C4-2B (cell line): ENCODE measurements at regions not wholly inside any gene's neighbourhood (a gene's known extent, or its start where the extent isn't known, plus 50 kb on each side); places are given as distances from the start of the nearest gene placed in this dataset.

Experiments used
- H3K27ac ChIP-seq: fragments of 450-650 bp; 2 replicates; pipeline ENCODE4 v1.5.1; 2017
- CTCF ChIP-seq: fragments of 450-650 bp; conservative IDR thresholded peaks from 2 replicates; pipeline ENCODE4 v1.5.1; 2017; ENCODE audit warnings: mild to moderate bottlenecking
- ZFX ChIP-seq: fragments of 450-650 bp; IDR thresholded peaks from 2 replicates; pipeline ENCODE4 v1.6.1; 2017

GRCh38 chr14:61185534-61185933, 95.6 kb downstream of the TMEM30B start:
- TF ChIP-seq CTCF (no peak), ZFX (no peak)
- H3K27ac ChIP-seq, result no peak overlapping the region

GRCh38 chr14:61184112-61184511, 97.0 kb downstream of the TMEM30B start:
- no peak overlapping the region for H3K27ac ChIP-seq
- TF ChIP-seq ZFX, result no peak
- TF ChIP-seq CTCF, result no peak

GRCh38 chr14:61183196-61183885, 97.8 kb downstream of the TMEM30B start:
- TF ChIP-seq CTCF, result no peak
- no peak for TF ChIP-seq ZFX
- no peak overlapping the region for H3K27ac ChIP-seq

GRCh38 chr14:61179796-61180398, 101.2 kb downstream of the TMEM30B start:
- TF ChIP-seq ZFX (no peak), CTCF (no peak)
- H3K27ac ChIP-seq, result no peak overlapping the region

GRCh38 chr14:61179061-61179690, 102.0 kb downstream of the TMEM30B start:
- TF ChIP-seq CTCF (no peak), ZFX (no peak)
- H3K27ac ChIP-seq, result no peak overlapping the region

- no peak overlapping the region for H3K27ac ChIP-seq
- TF ChIP-seq ZFX (no peak), CTCF (no peak)
Measured at GRCh38 chr14:61178226-61179060, 102.7 kb downstream of the TMEM30B start.
